ENCODE measurements at regions not wholly inside any gene's neighbourhood (a gene's known extent, or its start where the extent isn't known, plus 50 kb on each side); places are given as distances from the start of the nearest gene placed in this dataset.
"Not testable (repeated sequence)": the region's sequence is repeated elsewhere in the genome, so short reads cannot be mapped to it uniquely, and the experiment has no call there.

GRCh38 chr9:7721291-7721690 lies 78.3 kb downstream of the DMAC1 start:
- Histone ChIP-seq H3K36me3 (replicated peaks; ENCODE audit: low read depth, low read length) (no peaks in the 10 kb centered on the region), H3K27me3 (ENCODE audit: low read depth, low read length) (no peaks in the 10 kb centered on the region), H2AFZ (ENCODE audit: low read depth, low read length) (no peak overlapping the region), H3K9me3 (ENCODE audit: insufficient read depth, low read length) (no peaks in the 10 kb centered on the region), H3K4me3 (ENCODE audit: low read length) (no peak overlapping the region), H3K9ac (ENCODE audit: low read length) (no peak overlapping the region), H3K4me1 (ENCODE audit: low read length) (no peaks in the 10 kb centered on the region), H3K4me2 (ENCODE audit: low read length) (no peak overlapping the region), H3K27ac (ENCODE audit: low read length) (no peak overlapping the region), H3K79me2 (ENCODE audit: low read length) (no peaks in the 10 kb centered on the region), H4K20me1 (ENCODE audit: insufficient read depth, low read length) (no peaks in the 10 kb centered on the region)
- TF ChIP-seq CTCF (IDR thresholded peaks at IDR 0.05; ENCODE audit: low read depth, low read length): no peak
- TF ChIP-seq EZH2phosphoT487 (IDR thresholded peaks at IDR 0.05; ENCODE audit: low read depth): no peak

- not testable (repeated sequence) for H3K79me2 ChIP-seq (ENCODE audit: low read length); H3K4me3 ChIP-seq (ENCODE audit: low read length); H3K27me3 ChIP-seq (ENCODE audit: low read depth, low read length); H3K27ac ChIP-seq (ENCODE audit: low read length); H3K4me2 ChIP-seq (ENCODE audit: low read length); H3K9me3 ChIP-seq (ENCODE audit: insufficient read depth, low read length); H3K4me1 ChIP-seq (ENCODE audit: low read length); H3K9ac ChIP-seq (ENCODE audit: low read length); H3K36me3 ChIP-seq (replicated peaks; ENCODE audit: low read depth, low read length); H2AFZ ChIP-seq (ENCODE audit: low read depth, low read length); H4K20me1 ChIP-seq (ENCODE audit: insufficient read depth, low read length)
These were observed 86.5 kb downstream of the DMAC1 start for GRCh38 chr9:7713088-7713487.

- Histone ChIP-seq H3K4me3 (ENCODE audit: low read length) (no peak overlapping the region), H3K4me1 (ENCODE audit: low read length) (no peaks in the 10 kb centered on the region), H3K79me2 (ENCODE audit: low read length) (no peaks in the 10 kb centered on the region), H3K4me2 (ENCODE audit: low read length) (no peak overlapping the region), H3K27ac (ENCODE audit: low read length) (no peak overlapping the region), H3K27me3 (ENCODE audit: low read depth, low read length) (no peaks in the 10 kb centered on the region), H2AFZ (ENCODE audit: low read depth, low read length) (no peak overlapping the region), H3K36me3 (replicated peaks; ENCODE audit: low read depth, low read length) (no peaks in the 10 kb centered on the region), H4K20me1 (ENCODE audit: insufficient read depth, low read length) (no peaks in the 10 kb centered on the region), H3K9ac (ENCODE audit: low read length) (no peak overlapping the region), H3K9me3 (ENCODE audit: insufficient read depth, low read length) (no peaks in the 10 kb centered on the region)
- no peak for TF ChIP-seq CTCF (IDR thresholded peaks at IDR 0.05; ENCODE audit: low read depth, low read length)
These were observed 88.9 kb downstream of the DMAC1 start for GRCh38 chr9:7710686-7711085.

- Histone ChIP-seq H2AFZ (ENCODE audit: low read depth, low read length) (no peak overlapping the region), H3K27ac (ENCODE audit: low read length) (no peak overlapping the region), H3K4me2 (ENCODE audit: low read length) (no peak overlapping the region), H3K36me3 (replicated peaks; ENCODE audit: low read depth, low read length) (no peaks in the 10 kb centered on the region), H4K20me1 (ENCODE audit: insufficient read depth, low read length) (no peaks in the 10 kb centered on the region), H3K79me2 (ENCODE audit: low read length) (no peaks in the 10 kb centered on the region), H3K9me3 (ENCODE audit: insufficient read depth, low read length) (no peaks in the 10 kb centered on the region), H3K4me1 (ENCODE audit: low read length) (no peaks in the 10 kb centered on the region), H3K27me3 (ENCODE audit: low read depth, low read length) (no peaks in the 10 kb centered on the region), H3K9ac (ENCODE audit: low read length) (no peak overlapping the region), H3K4me3 (ENCODE audit: low read length) (no peak overlapping the region)
- TF ChIP-seq CTCF (IDR thresholded peaks at IDR 0.05; ENCODE audit: low read depth, low read length): no peak
- no peak for TF ChIP-seq EZH2phosphoT487 (IDR thresholded peaks at IDR 0.05; ENCODE audit: low read depth)
These were observed 91.6 kb downstream of the DMAC1 start for GRCh38 chr9:7707934-7708333.

GRCh38 chr9:7704543-7704942 lies 95.0 kb downstream of the DMAC1 start:
- Histone ChIP-seq H2AFZ (ENCODE audit: low read depth, low read length) (no peak overlapping the region), H3K9me3 (ENCODE audit: insufficient read depth, low read length) (no peaks in the 10 kb centered on the region), H3K9ac (ENCODE audit: low read length) (no peak overlapping the region), H3K79me2 (ENCODE audit: low read length) (no peaks in the 10 kb centered on the region), H3K4me2 (ENCODE audit: low read length) (no peak overlapping the region), H3K27ac (ENCODE audit: low read length) (no peak overlapping the region), H3K36me3 (replicated peaks; ENCODE audit: low read depth, low read length) (no peaks in the 10 kb centered on the region), H3K4me3 (ENCODE audit: low read length) (no peak overlapping the region), H4K20me1 (ENCODE audit: insufficient read depth, low read length) (no peaks in the 10 kb centered on the region), H3K27me3 (ENCODE audit: low read depth, low read length) (no peaks in the 10 kb centered on the region), H3K4me1 (ENCODE audit: low read length) (no peaks in the 10 kb centered on the region)
- no peak for TF ChIP-seq CTCF (IDR thresholded peaks at IDR 0.05; ENCODE audit: low read depth, low read length)
- no peak for TF ChIP-seq EZH2phosphoT487 (IDR thresholded peaks at IDR 0.05; ENCODE audit: low read depth)

All from OCI-LY3 (cell line).